HUES6 (cell line): ENCODE measurements at regions not wholly inside any gene's neighbourhood (a gene's known extent, or its start where the extent isn't known, plus 50 kb on each side); places are given as distances from the start of the nearest gene placed in this dataset.
A peak's percentile ranks its signal among the peaks of the same experiment; 100 is the strongest.

Source experiments
- H3K27ac ChIP-seq: 2 replicates; pipeline ENCODE4 v1.7.0; 2013; ENCODE audit warnings: low read depth, mild to moderate bottlenecking, low read length, inconsistent platforms
- H3K27me3 ChIP-seq: 2 replicates; pipeline ENCODE4 v1.6.1; 2013; ENCODE audit warnings: low read length; ENCODE audit not compliant: control insufficient read depth, insufficient read depth
- H3K36me3 ChIP-seq: 2 replicates; pipeline ENCODE4 v1.6.1; 2013; ENCODE audit warnings: low read length; ENCODE audit not compliant: control insufficient read depth, insufficient read depth
- H3K4me1 ChIP-seq: 2 replicates; pipeline ENCODE4 v1.6.1; 2013; ENCODE audit warnings: low read length; ENCODE audit not compliant: control insufficient read depth, insufficient read depth
- H3K4me3 ChIP-seq: 2 replicates; pipeline ENCODE4 v1.5.1; 2013; ENCODE audit warnings: low read depth, low read length
- H3K9ac ChIP-seq: one replicate; pipeline ENCODE4 v1.6.1; 2013; ENCODE audit warnings: mild to moderate bottlenecking, low read length
- H3K9me3 ChIP-seq: 2 replicates; pipeline ENCODE4 v1.6.1; 2013; ENCODE audit warnings: low read depth, low read length; ENCODE audit not compliant: control insufficient read depth, insufficient read depth

DNA sequence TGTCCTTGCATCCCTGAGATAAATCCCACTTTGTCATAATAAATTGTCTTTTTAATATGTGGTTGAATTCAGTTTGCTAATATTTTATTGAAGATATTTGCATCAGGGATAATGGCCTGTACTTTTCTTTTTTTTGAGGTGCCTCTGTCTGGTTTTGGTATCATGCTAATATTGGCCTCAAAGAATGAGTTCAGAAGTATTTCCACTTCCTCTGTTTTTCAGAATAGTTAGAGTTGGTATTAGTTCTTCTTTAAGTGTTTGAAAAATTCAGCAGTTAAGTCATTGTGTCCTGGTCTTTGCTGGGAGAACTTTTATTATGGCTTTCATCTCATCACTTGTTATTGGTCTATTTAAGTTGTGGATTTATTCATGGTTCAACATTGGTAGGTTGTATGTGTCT lies 464.1 kb upstream of the CRIM1 start:
- no peak overlapping the region for H3K4me3 ChIP-seq
- H3K27me3 ChIP-seq = no peaks in the 10 kb centered on the region
- no peaks in the 10 kb centered on the region for H3K4me1 ChIP-seq
- H3K9ac ChIP-seq = no peak overlapping the region
- no peak overlapping the region for H3K27ac ChIP-seq
- no peaks in the 10 kb centered on the region for H3K9me3 ChIP-seq
- no peaks in the 10 kb centered on the region for H3K36me3 ChIP-seq

GRCh38 chr2:35887146-35887545 lies 468.4 kb upstream of the CRIM1 start:
- H3K27ac ChIP-seq = no peak overlapping the region

GRCh38 chr2:35873921-35874320 lies 481.7 kb upstream of the CRIM1 start:
- no peak overlapping the region for H3K4me3 ChIP-seq
- H3K9me3 ChIP-seq = no peaks in the 10 kb centered on the region
- no peaks in the 10 kb centered on the region for H3K27me3 ChIP-seq
- no peak overlapping the region for H3K9ac ChIP-seq
- no peak overlapping the region for H3K27ac ChIP-seq
- H3K36me3 ChIP-seq = no peaks in the 10 kb centered on the region
- H3K4me1 ChIP-seq = no peaks in the 10 kb centered on the region

More at GRCh38 chr2:35887146-35887545, 468.4 kb upstream of the CRIM1 start:
- Histone ChIP-seq H3K36me3 (no peaks in the 10 kb centered on the region), H3K4me1 (no peaks in the 10 kb centered on the region), H3K4me3 (no peak overlapping the region), H3K9me3 (no peaks in the 10 kb centered on the region), H3K27me3 (no peaks in the 10 kb centered on the region), H3K9ac (no peak overlapping the region)

- no peak overlapping the region for H3K27ac ChIP-seq
- H3K9me3 ChIP-seq = no peaks in the 10 kb centered on the region
- no peaks in the 10 kb centered on the region for H3K36me3 ChIP-seq
- no peak overlapping the region for H3K4me3 ChIP-seq
- no peak overlapping the region for H3K9ac ChIP-seq
- no peaks in the 10 kb centered on the region for H3K27me3 ChIP-seq
- no peaks in the 10 kb centered on the region for H3K4me1 ChIP-seq
Observed at GRCh38 chr2:35871672-35872071, 483.9 kb upstream of the CRIM1 start.

DNA sequence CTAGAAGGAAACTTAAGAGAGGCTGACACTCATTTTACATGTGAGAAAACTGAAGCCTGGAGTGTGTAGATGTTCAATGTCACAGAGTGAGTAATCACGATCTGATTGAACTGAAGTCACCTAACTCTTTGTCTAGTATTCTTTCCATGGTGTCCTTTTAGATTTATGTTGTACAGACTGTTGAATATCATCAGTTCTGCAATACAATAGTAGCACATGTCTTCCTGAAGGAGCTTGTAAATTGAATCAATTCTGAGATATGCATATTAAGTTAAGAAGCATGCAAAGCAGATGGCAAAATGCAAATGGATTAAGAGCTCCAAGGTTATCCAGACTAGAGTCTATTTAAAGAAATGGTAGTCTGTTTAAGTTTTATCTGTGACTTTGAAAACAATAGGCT lies 484.9 kb upstream of the CRIM1 start:
- Histone ChIP-seq H3K9me3 (no peaks in the 10 kb centered on the region), H3K9ac (no peak overlapping the region)

GRCh38 chr2:35864141-35864540 lies 491.4 kb upstream of the CRIM1 start:
- no peak overlapping the region for H3K9ac ChIP-seq
- H3K27me3 ChIP-seq = no peaks in the 10 kb centered on the region
- no peaks in the 10 kb centered on the region for H3K36me3 ChIP-seq
- no peak overlapping the region for H3K4me3 ChIP-seq
- no peaks in the 10 kb centered on the region for H3K4me1 ChIP-seq
- H3K9me3 ChIP-seq = no peaks in the 10 kb centered on the region
- no peak overlapping the region for H3K27ac ChIP-seq

More for the DNA sequence above, 484.9 kb upstream of the CRIM1 start:
- H3K4me1 ChIP-seq = no peaks in the 10 kb centered on the region
- no peaks in the 10 kb centered on the region for H3K36me3 ChIP-seq
- H3K27me3 ChIP-seq = no peaks in the 10 kb centered on the region
- no peak overlapping the region for H3K27ac ChIP-seq
- H3K4me3 ChIP-seq = no peak overlapping the region

DNA sequence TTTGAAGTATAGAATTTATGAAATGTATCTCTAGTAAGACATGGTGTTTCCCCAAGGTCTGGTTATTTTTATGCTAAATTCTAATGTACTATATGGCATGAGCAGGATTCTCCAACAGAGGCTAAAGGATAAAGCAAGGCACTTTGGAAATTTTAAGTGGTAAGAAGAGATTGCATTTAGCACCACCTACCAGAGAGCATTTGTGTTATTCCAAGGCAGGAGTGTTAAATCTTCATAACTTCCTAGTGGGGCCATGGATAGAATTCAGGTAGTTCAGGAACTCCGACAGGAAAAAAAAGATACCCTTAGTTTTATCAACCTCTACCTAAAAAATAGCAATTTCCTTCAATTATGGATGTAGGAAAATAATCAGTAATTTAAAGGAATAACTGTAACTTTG lies 497.4 kb upstream of the CRIM1 start:
- no peaks in the 10 kb centered on the region for H3K27me3 ChIP-seq
- H3K9ac ChIP-seq = no peak overlapping the region
- H3K9me3 ChIP-seq = no peaks in the 10 kb centered on the region
- H3K27ac ChIP-seq = no peak overlapping the region
- no peak overlapping the region for H3K4me3 ChIP-seq
- H3K36me3 ChIP-seq = no peaks in the 10 kb centered on the region
- H3K4me1 ChIP-seq = no peaks in the 10 kb centered on the region

DNA sequence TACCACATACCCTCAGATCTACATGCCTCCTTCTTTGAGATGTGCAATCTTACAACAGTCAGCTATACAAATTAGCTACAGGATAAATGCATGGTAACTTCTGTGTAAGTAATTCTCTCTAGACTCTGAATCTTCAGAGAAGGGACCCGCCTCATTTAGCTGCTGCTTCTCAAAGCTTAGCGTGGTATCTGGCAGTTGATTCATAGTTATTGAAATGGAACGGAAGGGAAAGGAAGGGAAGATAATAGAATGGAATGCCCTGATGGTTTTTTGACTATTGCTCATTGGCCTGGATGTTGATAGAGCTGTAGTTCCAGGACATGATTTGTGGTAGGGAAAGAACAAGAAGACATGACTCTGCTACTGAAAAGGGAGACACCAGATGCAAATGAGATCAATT lies 498.1 kb upstream of the CRIM1 start:
- no peaks in the 10 kb centered on the region for H3K27me3 ChIP-seq
- no peak overlapping the region for H3K27ac ChIP-seq
- no peaks in the 10 kb centered on the region for H3K4me1 ChIP-seq
- H3K4me3 ChIP-seq = no peak overlapping the region
- no peaks in the 10 kb centered on the region for H3K36me3 ChIP-seq
- no peaks in the 10 kb centered on the region for H3K9me3 ChIP-seq
- no peak overlapping the region for H3K9ac ChIP-seq

GRCh38 chr2:35831385-35831784 lies 524.2 kb upstream of the CRIM1 start:
- Histone ChIP-seq H3K36me3 (no peaks in the 10 kb centered on the region), H3K4me3 (no peak overlapping the region), H3K9me3 (no peaks in the 10 kb centered on the region), H3K4me1 (no peaks in the 10 kb centered on the region), H3K27me3 (no peaks in the 10 kb centered on the region), H3K9ac (no peak overlapping the region), H3K27ac (no peak overlapping the region)

DNA sequence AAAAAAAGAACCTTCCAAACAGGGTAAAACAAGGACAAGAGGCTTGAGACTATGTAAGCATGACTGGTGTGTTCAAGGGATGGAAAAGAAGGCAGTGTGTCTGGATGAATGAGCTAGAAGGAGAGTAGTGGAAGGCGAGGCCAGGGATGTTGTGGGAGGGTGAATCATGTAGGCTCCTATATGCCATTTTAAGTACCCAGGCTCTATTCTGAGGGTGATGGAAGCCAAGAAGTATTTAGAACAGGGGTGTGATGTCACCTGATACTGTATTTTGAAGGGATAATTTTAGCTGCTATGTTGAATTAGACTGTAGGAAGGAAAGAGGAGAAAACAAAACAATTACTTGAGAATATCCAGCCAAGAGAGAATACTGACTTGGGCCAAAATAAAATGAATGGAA lies 524.7 kb upstream of the CRIM1 start:
- Histone ChIP-seq H3K4me3 (no peak overlapping the region), H3K27me3 (no peaks in the 10 kb centered on the region), H3K9ac (no peak overlapping the region), H3K4me1 (no peaks in the 10 kb centered on the region), H3K27ac (no peak overlapping the region), H3K36me3 (no peaks in the 10 kb centered on the region), H3K9me3 (no peaks in the 10 kb centered on the region)

GRCh38 chr2:35827086-35827485 lies 528.5 kb upstream of the CRIM1 start:
- no peak overlapping the region for H3K9ac ChIP-seq

DNA sequence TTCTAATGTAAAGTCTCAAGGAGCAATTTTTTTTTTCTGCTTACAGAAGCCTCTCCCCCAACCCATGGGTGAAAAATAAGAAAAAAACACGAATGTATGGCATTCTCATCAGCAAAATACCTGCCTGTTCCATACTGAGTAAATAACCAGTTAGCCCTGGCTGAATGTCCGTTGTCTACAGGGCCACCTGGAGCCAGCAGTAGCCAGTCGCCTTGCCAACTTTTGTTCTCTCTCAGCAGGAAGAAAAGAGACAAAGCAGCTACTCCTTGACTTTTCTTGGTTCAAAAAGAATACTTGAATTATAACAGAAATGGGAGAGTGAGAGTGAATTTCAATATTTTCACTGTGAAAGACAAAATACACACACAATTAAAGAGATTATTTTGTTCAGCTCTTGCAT lies 532.9 kb upstream of the CRIM1 start:
- peak overlapping the region; percentile 29; the same call in 1 of the 2 replicates for H3K27ac ChIP-seq
- no peak overlapping the region for H3K9ac ChIP-seq
- no peaks in the 10 kb centered on the region for H3K36me3 ChIP-seq
- peaks cover 54% of the 10 kb centered on the region for H3K4me1 ChIP-seq
- no peaks in the 10 kb centered on the region for H3K9me3 ChIP-seq
- H3K4me3 ChIP-seq = no peak overlapping the region
- H3K27me3 ChIP-seq = no peaks in the 10 kb centered on the region

More at GRCh38 chr2:35827086-35827485, 528.5 kb upstream of the CRIM1 start:
- Histone ChIP-seq H3K27me3 (no peaks in the 10 kb centered on the region), H3K27ac (no peak overlapping the region), H3K4me1 (peaks cover 33% of the 10 kb centered on the region), H3K9me3 (no peaks in the 10 kb centered on the region), H3K36me3 (no peaks in the 10 kb centered on the region), H3K4me3 (no peak overlapping the region)
